HCT116 (cell line): ENCODE measurements at regions not wholly inside any gene's neighbourhood (a gene's known extent, or its start where the extent isn't known, plus 50 kb on each side); places are given as distances from the start of the nearest gene placed in this dataset.

Source experiments
- ATAC-seq: fragments of 200-7000 bp; cut with Tn5 transposase; 2 replicates; pipeline ENCODE4 v1.9.1; 2020; ENCODE audit warnings: mild to moderate bottlenecking, moderate library complexity
- BruUV-seq: library from RNA; stranded (reverse); fragments of 400-500 nt; replicated peaks from 2 replicates; lab custom pipeline; 2021; lab: Mats Ljungman, UMichigan
- CTCF ChIA-PET: fragments of 300-600 bp; sonication (Branson Sonifier 250); formaldehyde crosslinking; loops from one replicate; lab custom pipeline; 2021; ENCODE audit warnings: antibody characterized with exemption; lab: Charles Lee
- POLR2A ChIA-PET: fragments of 300-600, 350-600 bp; sonication (Branson Sonifier 250); formaldehyde crosslinking; loops from one replicate; lab custom pipeline; 2021; ENCODE audit warnings: antibody characterized with exemption; lab: Charles Lee
- RAD21 ChIA-PET, 2 experiments: fragments of 300-600 bp; sonication (Branson Sonifier 250); formaldehyde crosslinking; loops; one replicate each; lab custom pipeline; 2023; ENCODE audit warnings: low total read pairs in 2 of 2; ENCODE audit not compliant: uncharacterized antibody in 2 of 2, unreplicated experiment in 2 of 2, low non-redundant PET in 1 of 2; lab: Charles Lee
- DNase-seq: peaks from one replicate; pipeline ENCODE4 v3.0.0-alpha.2; 2010; ENCODE audit warnings: low read depth, low spot score
- H2AFZ ChIP-seq: fragments of 200-600 bp; shearing (Covaris generic), sonication (generic); 2 replicates; pipeline ENCODE4 v1.6.1; 2017; ENCODE audit warnings: low read depth, mixed run types, mixed read lengths, antibody characterized with exemption, low read length; ENCODE audit not compliant: poor library complexity, severe bottlenecking
- H3K27ac ChIP-seq: 2 replicates; pipeline ENCODE4 v1.5.1; 2012; ENCODE audit warnings: low read depth, low read length
- H3K27me3 ChIP-seq: fragments of 200-600 bp; sonication (generic); 2 replicates; pipeline ENCODE4 v1.6.1; 2016; ENCODE audit warnings: mixed run types, low read length, mixed read lengths; ENCODE audit not compliant: insufficient read depth
- H3K36me3 ChIP-seq, 2 experiments: fragments of 200-500 bp in 1 of 2; fragments of 200-600 bp in 1 of 2; sonication (Bioruptor generic) in 1 of 2; sonication (generic) in 1 of 2; 2 replicates each; pipeline versions ENCODE4 v1.5.1 to v1.6.1; 2014 to 2016; ENCODE audit warnings: low read length in 2 of 2, inconsistent platforms in 1 of 2, mixed read lengths in 1 of 2, mixed run types in 1 of 2; ENCODE audit not compliant: insufficient read depth in 2 of 2, control insufficient read depth in 1 of 2
- H3K4me1 ChIP-seq, 2 experiments: fragments of 200-600 bp in 1 of 2; sonication (generic) in 1 of 2; 2 replicates each; pipeline versions ENCODE4 v1.5.1 to v1.6.1; 2012 to 2017; ENCODE audit warnings: low read length in 2 of 2, inconsistent platforms in 1 of 2, mild to moderate bottlenecking in 1 of 2, mixed read lengths in 1 of 2, mixed run types in 1 of 2, moderate library complexity in 1 of 2; ENCODE audit not compliant: insufficient read depth in 2 of 2, control insufficient read depth in 1 of 2
- H3K4me2 ChIP-seq: fragments of 200-600 bp; sonication (generic); 2 replicates; pipeline ENCODE4 v1.6.1; 2017; ENCODE audit warnings: mixed run types, low read length, mixed read lengths
- H3K4me3 ChIP-seq, 2 experiments: fragments of 200-600 bp in 1 of 2; sonication (generic) in 1 of 2; replicated peaks in 1 of 2; 2 replicates each; pipeline ENCODE4 v1.5.1; 2011 to 2016; ENCODE audit warnings: low read length in 2 of 2, control low read depth in 1 of 2, low read depth in 1 of 2, mild to moderate bottlenecking in 1 of 2, mixed read lengths in 1 of 2, mixed run types in 1 of 2
- H3K79me2 ChIP-seq: fragments of 200-600 bp; sonication (generic); 2 replicates; pipeline ENCODE4 v1.6.1; 2017; ENCODE audit warnings: mild to moderate bottlenecking, mixed run types, low read length, moderate library complexity, mixed read lengths; ENCODE audit not compliant: insufficient read depth
- H3K9ac ChIP-seq: fragments of 200-600 bp; sonication (generic); 2 replicates; pipeline ENCODE4 v1.6.1; 2016; ENCODE audit warnings: low read length, mixed read lengths
- H3K9me2 ChIP-seq: fragments of 200-600 bp; sonication (generic), shearing (Covaris generic); 2 replicates; pipeline ENCODE4 v1.6.1; 2017; ENCODE audit warnings: mixed run types, mild to moderate bottlenecking, moderate library complexity; ENCODE audit not compliant: insufficient read depth
- H3K9me3 ChIP-seq, 2 experiments: fragments of 200-500 bp in 1 of 2; fragments of 200-600 bp in 1 of 2; sonication (Bioruptor generic) in 1 of 2; sonication (generic) in 1 of 2; 2 replicates each; pipeline ENCODE4 v1.6.1; 2014 to 2017; ENCODE audit warnings: low read length in 2 of 2, mixed read lengths in 2 of 2, inconsistent platforms in 1 of 2, low read depth in 1 of 2, mild to moderate bottlenecking in 1 of 2, mixed run types in 1 of 2, moderate library complexity in 1 of 2; ENCODE audit not compliant: control insufficient read depth in 1 of 2, insufficient read depth in 1 of 2
- H4K20me1 ChIP-seq: fragments of 200-600 bp; sonication (generic), shearing (Covaris generic); 2 replicates; pipeline ENCODE4 v1.6.1; 2017; ENCODE audit warnings: mixed run types, mild to moderate bottlenecking, moderate library complexity; ENCODE audit not compliant: insufficient read depth
- ATF3 ChIP-seq: IDR thresholded peaks from 2 replicates; pipeline ENCODE4 v1.6.1; 2012
- CBX3 ChIP-seq: IDR thresholded peaks from 2 replicates; pipeline ENCODE4 v1.6.1; 2012; ENCODE audit warnings: low read depth
- CEBPB ChIP-seq: IDR thresholded peaks from 2 replicates; pipeline ENCODE4 v1.6.1; 2012; ENCODE audit warnings: low read depth
- EGR1 ChIP-seq: IDR thresholded peaks from 2 replicates; pipeline ENCODE4 v1.6.1; 2012; ENCODE audit warnings: low read depth
- POLR2AphosphoS5 ChIP-seq: IDR thresholded peaks from 2 replicates; pipeline ENCODE4 v1.6.1; 2011; ENCODE audit warnings: mild to moderate bottlenecking, low read depth, low read length, moderate library complexity
- REST ChIP-seq: IDR thresholded peaks from 2 replicates; pipeline ENCODE4 v1.6.1; 2012; ENCODE audit warnings: low read depth
- SP1 ChIP-seq: IDR thresholded peaks from 2 replicates; pipeline ENCODE4 v1.6.1; 2012; ENCODE audit warnings: low read depth
- SRF ChIP-seq: IDR thresholded peaks from 2 replicates; pipeline ENCODE4 v1.6.1; 2012; ENCODE audit warnings: low read depth
- YY1 ChIP-seq: IDR thresholded peaks from 2 replicates; pipeline ENCODE4 v1.6.1; 2011; ENCODE audit warnings: low read length, low read depth, moderate library complexity, mild to moderate bottlenecking; ENCODE audit not compliant: insufficient replicate concordance; ENCODE audit errors: extremely low read depth
- ZBTB33 ChIP-seq: IDR thresholded peaks from 2 replicates; pipeline ENCODE4 v1.6.1; 2011; ENCODE audit warnings: mild to moderate bottlenecking, low read length, moderate library complexity; ENCODE audit not compliant: insufficient replicate concordance; ENCODE audit errors: extremely low read depth
- intact Hi-C: fragments of 100-400 bp; cut with micrococcal nuclease; formaldehyde crosslinking; loops from 2 replicates; pipeline ENCODE4 v1.10.0; 2022

GRCh38 chr12:14188744-14189143 lies 176.7 kb upstream of the ATF7IP start (continued):
- no peak for TF ChIP-seq REST
- no peak for TF ChIP-seq SRF
- no peak for TF ChIP-seq EGR1
- no peak for TF ChIP-seq CBX3
- TF ChIP-seq, all 23 proteins: peak for 0

GRCh38 chr12:14190694-14191093 lies 174.8 kb upstream of the ATF7IP start:
- Histone ChIP-seq H3K4me2 (no peak overlapping the region), H3K9me3 (no peaks in the 10 kb centered on the region), H2AFZ (no peak overlapping the region), H3K9ac (no peak overlapping the region), H3K4me1 (no peaks in the 10 kb centered on the region), H3K36me3 (no peaks in the 10 kb centered on the region), H3K9me2 (no peaks in the 10 kb centered on the region), H3K27ac (no peak overlapping the region), H3K79me2 (no peaks in the 10 kb centered on the region), H3K4me3 (no peak overlapping the region), H4K20me1 (no peaks in the 10 kb centered on the region), H3K27me3 (no peaks in the 10 kb centered on the region)
- CTCF ChIA-PET: no interaction called here
- ATAC-seq (no peak), DNase-seq (no peak)
- RAD21 ChIA-PET: no interaction called here
- TF ChIP-seq EGR1: no peak
- no peak for TF ChIP-seq YY1
- TF ChIP-seq ATF3: no peak
- no peak for TF ChIP-seq SP1
- no peak for TF ChIP-seq REST
- no peak for TF ChIP-seq CEBPB
- no peak for TF ChIP-seq POLR2AphosphoS5
- TF ChIP-seq ZBTB33: no peak
- intact Hi-C loops: no loop called here
- no TSS peak for BruUV-seq
- POLR2A ChIA-PET: no interaction called here
